ENCODE measurements at regions not wholly inside any gene's neighbourhood (a gene's known extent, or its start where the extent isn't known, plus 50 kb on each side); places are given as distances from the start of the nearest gene placed in this dataset.
"Not testable (repeated sequence)": the region's sequence is repeated elsewhere in the genome, so short reads cannot be mapped to it uniquely, and the experiment has no call there.

DNA sequence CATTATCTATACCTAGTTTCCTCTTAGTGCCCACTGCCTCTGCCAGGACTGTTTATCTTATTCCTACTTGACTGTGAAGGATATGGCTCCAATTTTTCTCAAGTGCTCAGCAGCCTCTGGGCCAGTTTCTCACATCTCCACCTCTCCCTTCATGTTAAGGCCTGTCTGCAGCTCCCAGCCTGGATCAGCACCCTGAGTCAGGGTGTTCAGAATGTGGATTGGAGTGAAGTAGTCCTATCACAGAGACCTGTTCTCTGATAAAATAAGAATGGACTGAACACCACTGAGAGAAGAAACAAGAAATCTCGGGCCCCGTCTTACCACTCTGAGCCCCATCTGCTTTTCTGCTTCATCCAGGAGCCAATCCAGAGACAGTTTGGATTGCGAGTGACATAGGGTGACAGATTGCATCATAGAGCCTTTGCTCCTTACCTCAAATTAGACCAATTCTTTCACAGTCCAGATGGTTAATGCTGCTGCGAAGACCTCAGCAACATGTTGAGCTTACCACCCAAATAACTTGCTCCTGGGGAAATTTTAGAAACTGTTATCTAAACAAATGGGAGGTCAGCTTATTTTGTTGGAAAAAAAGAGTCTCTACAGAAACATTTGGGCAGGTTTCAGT is 473.1 kb downstream of the PDZRN4 start:
- ATAC-seq (no peak), DNase-seq (no peak)

DNA sequence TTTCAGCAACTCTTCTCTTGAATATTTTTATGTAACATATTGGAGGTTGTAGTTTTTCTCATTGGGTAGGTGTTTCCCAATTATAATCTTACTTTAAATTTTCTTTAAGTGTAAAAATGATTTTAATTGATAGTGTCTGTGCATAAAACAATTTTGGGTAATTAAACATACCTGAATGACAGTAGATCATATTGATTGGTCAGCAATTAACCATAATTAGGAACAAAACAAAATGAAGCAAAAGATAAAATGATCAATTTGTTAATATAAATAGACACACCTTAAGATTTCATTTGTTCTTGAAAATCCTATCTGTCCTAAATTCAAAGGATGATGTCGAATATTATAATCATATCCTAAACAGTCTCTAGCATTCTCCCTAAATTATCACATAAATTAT is 468.3 kb downstream of the PDZRN4 start:
- no peak for ATAC-seq
- no peak for DNase-seq

DNA sequence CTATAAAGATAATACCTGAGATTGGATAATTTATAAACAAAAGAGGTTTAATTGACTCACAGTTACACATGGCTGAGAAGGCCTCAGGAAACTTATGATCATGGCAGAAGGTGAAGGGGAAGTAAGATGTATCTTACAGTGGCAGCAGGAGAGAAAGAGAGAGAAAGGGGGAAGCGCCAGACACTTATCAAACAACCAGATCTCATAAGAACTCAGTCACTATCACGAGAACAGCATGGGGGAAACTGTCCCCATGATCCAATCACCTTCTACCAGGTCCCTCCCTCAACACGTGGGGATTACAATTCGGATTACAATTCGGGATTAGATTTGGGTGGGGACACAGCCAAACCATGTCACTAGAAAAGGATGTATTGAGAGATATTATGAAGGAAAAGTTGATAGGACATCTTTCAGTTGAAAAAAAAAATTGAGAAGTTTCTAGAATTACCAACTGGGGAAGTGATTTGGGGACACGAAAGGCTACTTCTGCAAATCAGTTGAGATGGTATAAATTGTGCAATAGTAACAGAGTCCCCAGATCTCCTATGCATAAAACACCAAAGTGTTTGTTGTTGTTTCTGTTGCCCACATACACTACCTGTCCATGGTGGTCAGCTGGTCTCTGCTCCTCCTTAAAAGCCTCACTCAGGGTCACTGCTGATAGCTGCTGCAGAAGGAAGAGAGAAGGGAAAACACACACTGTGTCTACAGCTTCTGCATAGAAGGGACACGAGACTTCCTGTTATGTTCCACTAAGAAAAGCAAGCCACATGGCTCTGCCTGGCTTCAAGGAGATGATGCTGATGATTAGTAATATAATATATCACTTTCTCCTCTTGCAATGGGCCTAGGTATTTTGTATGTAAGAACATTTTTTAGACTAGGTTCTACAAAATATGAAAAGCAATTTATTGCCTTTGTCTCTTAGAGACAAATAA is 465.5 kb downstream of the PDZRN4 start:
- ATAC-seq (no peak), DNase-seq (no peak)

DNA sequence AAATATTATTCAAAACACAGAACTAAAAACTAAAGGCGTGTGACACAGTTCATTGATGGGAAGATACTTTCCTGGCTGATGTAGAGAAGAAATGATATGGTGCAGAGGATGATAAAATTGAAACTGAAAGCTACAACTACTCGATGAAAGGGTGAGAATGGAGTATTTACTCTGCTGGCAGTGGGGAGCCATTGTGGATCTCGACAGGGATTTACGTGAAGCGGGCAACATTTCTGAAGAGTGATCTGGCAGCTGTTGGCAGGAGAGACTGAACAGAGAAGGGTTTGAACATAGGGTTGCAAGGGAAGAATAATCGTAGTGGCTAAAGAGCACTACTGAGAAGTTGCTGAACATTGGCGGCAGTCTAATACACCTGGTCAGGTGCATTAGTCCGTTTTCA is 464.9 kb downstream of the PDZRN4 start:
- DNase-seq (no peak), ATAC-seq (no peak)

DNA sequence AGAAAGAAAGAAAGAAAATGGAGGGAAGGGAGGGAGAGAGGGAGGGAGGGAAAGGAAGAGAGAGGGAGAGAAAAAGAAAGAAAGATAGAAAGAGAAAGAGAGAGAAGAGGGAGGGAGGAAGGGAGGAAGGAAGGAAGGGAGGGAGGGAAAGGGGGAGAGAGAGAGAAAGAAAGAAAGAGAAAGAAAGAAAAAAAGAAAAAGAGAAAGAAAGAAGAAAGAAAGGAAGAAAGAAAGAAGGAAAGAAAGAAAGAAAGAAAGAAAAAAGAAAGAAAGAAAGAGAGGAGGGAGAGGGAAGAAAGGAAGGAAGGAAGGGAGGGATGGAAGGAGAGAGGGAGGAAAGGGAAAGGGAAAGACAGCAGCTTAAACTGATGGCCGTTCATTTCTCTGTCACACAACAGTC is 457.5 kb downstream of the PDZRN4 start:
- no peak for DNase-seq
- no peak for ATAC-seq

GRCh38 chr12:41642808-41643207 is 454.7 kb downstream of the PDZRN4 start:
- not testable (repeated sequence) for DNase-seq, ATAC-seq

- ATAC-seq (no peak), DNase-seq (no peak)
These were observed 448.5 kb downstream of the PDZRN4 start for GRCh38 chr12:41636653-41637052.

- no peak for ATAC-seq
- DNase-seq: no peak
These were observed 447.7 kb downstream of the PDZRN4 start for GRCh38 chr12:41635626-41636364.

DNA sequence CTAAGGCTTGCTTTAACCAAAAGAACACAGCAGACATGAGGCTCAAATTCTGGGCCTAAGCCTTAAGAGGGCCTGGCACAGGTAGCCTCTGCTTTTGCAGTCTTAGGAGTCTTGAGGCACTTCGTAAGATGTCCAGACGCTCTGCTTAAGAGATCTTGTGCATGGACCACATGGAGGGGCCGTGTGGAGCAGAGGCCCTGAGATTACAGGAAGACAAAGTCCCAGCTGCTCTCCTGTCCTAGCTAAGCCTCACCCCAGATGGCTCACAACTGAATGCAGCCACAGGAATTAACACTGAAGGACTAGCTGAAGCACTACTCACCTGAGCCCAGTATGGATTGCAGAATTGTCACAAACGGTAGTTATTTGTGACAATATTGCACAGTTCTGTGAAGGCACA is 446.0 kb downstream of the PDZRN4 start:
- ATAC-seq: no peak

DNA sequence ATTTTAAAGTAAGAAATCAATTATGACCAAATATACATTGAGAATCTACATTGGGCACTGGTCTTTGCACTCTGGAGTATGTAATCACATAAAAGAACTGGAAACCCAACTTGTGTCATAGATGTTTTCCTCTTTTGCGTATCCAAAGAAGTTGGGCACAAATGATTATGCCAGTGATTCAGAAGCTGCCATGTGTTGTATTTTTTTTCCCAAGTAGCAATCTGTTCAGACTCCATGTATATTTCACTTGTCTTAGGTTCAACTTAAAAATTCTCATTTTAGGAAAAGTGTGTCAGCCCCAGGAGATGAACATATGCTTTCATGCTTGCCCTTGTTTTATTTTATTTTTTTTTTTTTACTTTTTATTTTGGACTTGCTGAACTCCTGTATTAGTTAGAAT is 441.5 kb downstream of the PDZRN4 start:
- ATAC-seq: no peak
- no peak for DNase-seq

More for the DNA sequence above, 446.0 kb downstream of the PDZRN4 start:
- DNase-seq: no peak

- ATAC-seq (no peak), DNase-seq (no peak)
These were observed 439.4 kb downstream of the PDZRN4 start for GRCh38 chr12:41627476-41627875.

DNA sequence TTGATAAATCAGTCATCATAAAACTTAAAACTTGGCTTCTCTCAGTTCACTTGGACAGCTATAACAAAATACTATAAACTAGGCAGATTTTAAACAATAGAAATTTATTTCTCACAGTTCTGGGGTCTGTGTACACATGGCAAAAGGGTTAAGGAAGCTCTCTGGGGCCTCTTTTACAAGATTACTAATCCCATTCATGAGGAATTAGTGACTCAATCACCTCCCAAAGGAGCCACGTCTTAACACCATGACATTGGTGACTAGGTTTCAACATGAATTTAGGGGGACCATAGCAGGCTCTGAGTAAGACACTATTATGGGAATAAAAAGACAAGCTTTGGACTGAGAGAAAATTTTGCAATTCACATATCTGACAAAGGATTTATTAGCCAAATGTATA is 436.5 kb downstream of the PDZRN4 start:
- no peak for ATAC-seq
- no peak for DNase-seq
